Stomach smooth muscle (tissue), 2 donors: ENCODE measurements at regions not wholly inside any gene's neighbourhood (a gene's known extent, or its start where the extent isn't known, plus 50 kb on each side); places are given as distances from the start of the nearest gene placed in this dataset.

Experiments
- H3K27ac ChIP-seq: one replicate; pipeline ENCODE4 v1.7.0; 2013; ENCODE audit warnings: mild to moderate bottlenecking, low read length, inconsistent platforms
- H3K27me3 ChIP-seq, 2 donors: one replicate each; pipeline ENCODE4 v1.7.0; 2013; ENCODE audit warnings: low read length in 2 of 2; ENCODE audit not compliant: insufficient read depth in 2 of 2, control insufficient read depth in 1 of 2
- H3K36me3 ChIP-seq, 2 donors: one replicate each; pipeline ENCODE4 v1.7.0; 2013; ENCODE audit warnings: low read length in 2 of 2; ENCODE audit not compliant: control insufficient read depth in 2 of 2, insufficient read depth in 2 of 2
- H3K4me1 ChIP-seq: one replicate; pipeline ENCODE4 v1.7.0; 2013; ENCODE audit warnings: low read length; ENCODE audit not compliant: control insufficient read depth, insufficient read depth
- H3K4me3 ChIP-seq, 2 donors: one replicate each; pipeline ENCODE4 v1.7.0; 2013; ENCODE audit warnings: low read length in 2 of 2
- H3K9ac ChIP-seq, 2 donors: one replicate each; pipeline ENCODE4 v1.7.0; 2013; ENCODE audit warnings: low read length in 2 of 2, mild to moderate bottlenecking in 1 of 2
- H3K9me3 ChIP-seq, 2 donors: one replicate each; pipeline ENCODE4 v1.7.0; 2013; ENCODE audit warnings: low read length in 2 of 2; ENCODE audit not compliant: control insufficient read depth in 2 of 2
- donor health status: healthy.
- donor health status: Pancreatic carcinoma.

- Histone ChIP-seq H3K27me3 (no peaks in the 10 kb centered on the region), H3K4me1 (no peaks in the 10 kb centered on the region), H3K9ac (no peak overlapping the region)
These were observed 152.9 kb upstream of the NDN start for GRCh38 chr15:23839893-23840474.

GRCh38 chr15:23846218-23846617, 159.1 kb upstream of the NDN start:
- peaks cover 0 to under 1% of the 10 kb centered on the region in 2 donors for H3K27me3 ChIP-seq
- H3K36me3 ChIP-seq, result no peaks in the 10 kb centered on the region
- H3K4me3 ChIP-seq, result no peak overlapping the region
- no peaks in the 10 kb centered on the region for H3K9me3 ChIP-seq
- H3K9ac ChIP-seq, result no peak overlapping the region
- H3K27ac ChIP-seq, result no peak overlapping the region
- H3K4me1 ChIP-seq, result no peaks in the 10 kb centered on the region

More at GRCh38 chr15:23839893-23840474, 152.9 kb upstream of the NDN start:
- no peaks in the 10 kb centered on the region for H3K36me3 ChIP-seq
- peaks cover 0 to under 1% of the 10 kb centered on the region in 2 donors for H3K9me3 ChIP-seq
- no peak overlapping the region for H3K4me3 ChIP-seq
- H3K27ac ChIP-seq, result no peak overlapping the region

GRCh38 chr15:23850666-23851065, 163.6 kb upstream of the NDN start:
- Histone ChIP-seq H3K9ac (no peak overlapping the region), H3K27me3 (peaks cover 0 to 4% of the 10 kb centered on the region in 2 donors), H3K4me3 (no peak overlapping the region), H3K36me3 (no peaks in the 10 kb centered on the region), H3K4me1 (no peaks in the 10 kb centered on the region), H3K27ac (no peak overlapping the region), H3K9me3 (no peaks in the 10 kb centered on the region)

- Histone ChIP-seq H3K4me3 (no peak overlapping the region), H3K4me1 (no peaks in the 10 kb centered on the region), H3K36me3 (no peaks in the 10 kb centered on the region), H3K27me3 (peaks cover 0 to 4% of the 10 kb centered on the region in 2 donors), H3K27ac (no peak overlapping the region), H3K9ac (no peak overlapping the region), H3K9me3 (no peaks in the 10 kb centered on the region)
These were observed 164.8 kb upstream of the NDN start for GRCh38 chr15:23851921-23852320.

- Histone ChIP-seq H3K27me3 (peaks cover 0 to 4% of the 10 kb centered on the region in 2 donors), H3K4me3 (no peak overlapping the region), H3K36me3 (no peaks in the 10 kb centered on the region), H3K27ac (no peak overlapping the region), H3K9ac (no peak overlapping the region), H3K4me1 (no peaks in the 10 kb centered on the region), H3K9me3 (no peaks in the 10 kb centered on the region)
These were observed 166.2 kb upstream of the NDN start for GRCh38 chr15:23853286-23853685.

GRCh38 chr15:23854203-23854911, 167.3 kb upstream of the NDN start:
- Histone ChIP-seq H3K4me3 (no peak overlapping the region), H3K9me3 (no peaks in the 10 kb centered on the region), H3K4me1 (no peaks in the 10 kb centered on the region), H3K36me3 (no peaks in the 10 kb centered on the region), H3K27ac (no peak overlapping the region), H3K27me3 (peaks cover 0 to 4% of the 10 kb centered on the region in 2 donors), H3K9ac (no peak overlapping the region)

- H3K9ac ChIP-seq, result no peak overlapping the region
- H3K27ac ChIP-seq, result no peak overlapping the region
- no peaks in the 10 kb centered on the region for H3K9me3 ChIP-seq
- H3K4me3 ChIP-seq, result no peak overlapping the region
- peaks cover 0 to 4% of the 10 kb centered on the region in 2 donors for H3K27me3 ChIP-seq
- no peaks in the 10 kb centered on the region for H3K36me3 ChIP-seq
- no peaks in the 10 kb centered on the region for H3K4me1 ChIP-seq
These were observed 168.0 kb upstream of the NDN start for GRCh38 chr15:23854912-23855659.

- no peaks in the 10 kb centered on the region for H3K9me3 ChIP-seq
- no peak overlapping the region for H3K27ac ChIP-seq
- H3K36me3 ChIP-seq, result no peaks in the 10 kb centered on the region
- H3K9ac ChIP-seq, result no peak overlapping the region
- peaks cover 0 to 4% of the 10 kb centered on the region in 2 donors for H3K27me3 ChIP-seq
- H3K4me1 ChIP-seq, result no peaks in the 10 kb centered on the region
- no peak overlapping the region for H3K4me3 ChIP-seq
These were observed 168.8 kb upstream of the NDN start for GRCh38 chr15:23855947-23856346.

GRCh38 chr15:23857028-23857641, 170.0 kb upstream of the NDN start:
- Histone ChIP-seq H3K4me1 (no peaks in the 10 kb centered on the region), H3K27me3 (peaks cover 0 to 2% of the 10 kb centered on the region in 2 donors), H3K27ac (no peak overlapping the region), H3K9me3 (no peaks in the 10 kb centered on the region), H3K9ac (no peak overlapping the region), H3K4me3 (no peak overlapping the region), H3K36me3 (no peaks in the 10 kb centered on the region)

GRCh38 chr15:23859008-23859407, 171.9 kb upstream of the NDN start:
- Histone ChIP-seq H3K36me3 (no peaks in the 10 kb centered on the region), H3K9ac (no peak overlapping the region), H3K27ac (no peak overlapping the region), H3K4me1 (no peaks in the 10 kb centered on the region), H3K27me3 (no peaks in the 10 kb centered on the region), H3K9me3 (no peaks in the 10 kb centered on the region), H3K4me3 (no peak overlapping the region)
